GM12878 (cell line): ENCODE measurements at regions not wholly inside any gene's neighbourhood (a gene's known extent, or its start where the extent isn't known, plus 50 kb on each side); places are given as distances from the start of the nearest gene placed in this dataset.

Source experiments
- ATAC-seq: fragments of 200-7000 bp; cut with Tn5 transposase; 3 replicates; pipeline ENCODE4 v1.9.1; 2020; ENCODE audit warnings: mild to moderate bottlenecking, moderate library complexity
- BruUV-seq: library from RNA; stranded (reverse); fragments of 400-500 nt; replicated peaks from 2 replicates; lab custom pipeline; 2021; lab: Mats Ljungman, UMichigan
- CTCF ChIA-PET: fragments of 300-600 bp; sonication (Branson Sonifier 250); formaldehyde crosslinking; extraction: SDS; loops from one replicate; lab custom pipeline; 2021; ENCODE audit warnings: inconsistent platforms; lab: Yijun Ruan, JAX
- POLR2A ChIA-PET: fragments of 350-600 bp; formaldehyde crosslinking; extraction: SDS; loops from one replicate; lab custom pipeline; 2021; ENCODE audit warnings: inconsistent platforms; lab: Charles Lee
- RAD21 ChIA-PET: fragments of 300-600 bp; sonication (Branson Sonifier 250); formaldehyde crosslinking; loops from one replicate; lab custom pipeline; 2023; ENCODE audit warnings: antibody characterized with exemption; ENCODE audit not compliant: unreplicated experiment; lab: Charles Lee
- SMC1A ChIA-PET: fragments of 300-600 bp; sonication (Branson Sonifier 250); formaldehyde crosslinking; loops from one replicate; lab custom pipeline; 2023; ENCODE audit not compliant: unreplicated experiment, uncharacterized antibody; lab: Charles Lee
- DNase-seq: peaks from one replicate; pipeline ENCODE4 v3.0.0-alpha.2; 2011; ENCODE audit warnings: low read depth, low spot score
- FAIRE-seq: peaks from 3 replicates; lab custom pipeline; 2011; peaks lifted over from hg19 to GRCh38; lab: Jason Lieb, UNC
- H2AFZ ChIP-seq: 2 replicates; pipeline ENCODE4 v1.6.0; 2011; ENCODE audit warnings: low read depth, low read length, control low read depth; ENCODE audit not compliant: control insufficient read depth
- H3K27ac ChIP-seq: 2 replicates; pipeline ENCODE4 v1.5.1; 2011; ENCODE audit warnings: control low read depth; ENCODE audit not compliant: control insufficient read depth, insufficient read depth
- H3K27me3 ChIP-seq, 2 experiments: replicated peaks in 1 of 2; 2 replicates each; pipeline versions ENCODE4 v1.6.0 to v1.6.1; 2011; ENCODE audit warnings: low read length in 1 of 2; ENCODE audit not compliant: control insufficient read depth in 2 of 2, insufficient read depth in 2 of 2
- H3K36me3 ChIP-seq, 2 experiments: 2 replicates each; pipeline ENCODE4 v1.5.1; 2011; ENCODE audit warnings: low read length in 1 of 2; ENCODE audit not compliant: control insufficient read depth in 2 of 2, insufficient read depth in 2 of 2
- H3K4me1 ChIP-seq: 2 replicates; pipeline ENCODE4 v1.6.1; 2011; ENCODE audit warnings: mild to moderate bottlenecking, low read length, moderate library complexity, mixed read lengths; ENCODE audit not compliant: control insufficient read depth, insufficient read depth
- H3K4me2 ChIP-seq: 2 replicates; pipeline ENCODE4 v1.6.0; 2011; ENCODE audit warnings: control low read depth; ENCODE audit not compliant: control insufficient read depth, insufficient read depth
- H3K4me3 ChIP-seq: fragments of 200-600 bp; sonication (generic); 2 replicates; pipeline ENCODE4 v1.5.1; 2016
- H3K79me2 ChIP-seq: 2 replicates; pipeline ENCODE4 v1.6.0; 2011; ENCODE audit warnings: low read length; ENCODE audit not compliant: control insufficient read depth, insufficient read depth
- H3K9ac ChIP-seq: 2 replicates; pipeline ENCODE4 v1.8.0; 2011; ENCODE audit warnings: low read length, control low read depth, mixed read lengths; ENCODE audit not compliant: control insufficient read depth, insufficient read depth
- H3K9me3 ChIP-seq: replicated peaks from 3 replicates; pipeline ENCODE4 v1.5.1; 2011; ENCODE audit warnings: mild to moderate bottlenecking, low read length; ENCODE audit not compliant: control insufficient read depth, insufficient read depth
- H4K20me1 ChIP-seq: 2 replicates; pipeline ENCODE4 v1.6.0; 2011; ENCODE audit not compliant: control insufficient read depth, insufficient read depth
- CBX3 ChIP-seq: fragments of 200-600 bp; sonication (generic); IDR thresholded peaks from 2 replicates; pipeline ENCODE4 v1.6.1; 2016; ENCODE audit warnings: low read depth, borderline replicate concordance
- IRF4 ChIP-seq: IDR thresholded peaks from 2 replicates; pipeline ENCODE4 v1.6.1; 2011; ENCODE audit warnings: low read depth, low read length
- MLLT1 ChIP-seq: fragments of 450-650 bp; IDR thresholded peaks from 2 replicates; pipeline ENCODE4 v1.6.1; 2016; ENCODE audit warnings: mild to moderate bottlenecking
- MTA3 ChIP-seq: IDR thresholded peaks from 2 replicates; pipeline ENCODE4 v1.6.1; 2012; ENCODE audit warnings: low read length, inconsistent platforms, borderline replicate concordance
- MYB ChIP-seq: fragments of 150-350 bp; IDR thresholded peaks from 2 replicates; pipeline ENCODE4 v1.6.1; 2014; ENCODE audit warnings: mild to moderate bottlenecking, low read depth, low read length, borderline replicate concordance
- NFIC ChIP-seq: IDR thresholded peaks from 2 replicates; pipeline ENCODE4 v1.6.1; 2012; ENCODE audit warnings: low read depth, mild to moderate bottlenecking, inconsistent platforms, low read length, moderate library complexity
- PBX3 ChIP-seq: IDR thresholded peaks from 2 replicates; pipeline ENCODE4 v1.6.1; 2011; ENCODE audit warnings: mild to moderate bottlenecking, low read depth, low read length, moderate library complexity; ENCODE audit not compliant: insufficient replicate concordance
- PRDM15 ChIP-seq: fragments of 450-650 bp; formaldehyde crosslinking; IDR thresholded peaks from 2 replicates; pipeline ENCODE4 v1.4.0; 2020; ENCODE audit warnings: mild to moderate bottlenecking, moderate library complexity
- SIX5 ChIP-seq: IDR thresholded peaks from 2 replicates; pipeline ENCODE4 v1.6.1; 2011; ENCODE audit warnings: mild to moderate bottlenecking, low read depth, low read length, moderate library complexity; ENCODE audit not compliant: severe bottlenecking
- TCF12 ChIP-seq: IDR thresholded peaks from 2 replicates; pipeline ENCODE4 v1.6.1; 2011; ENCODE audit warnings: low read depth, mild to moderate bottlenecking, low read length
- WGBS: methylation state at CpG from one replicate; pipeline ENCODE4 v1.1.6; 2016; ENCODE audit warnings: low lambda C conversion rate; ENCODE audit not compliant: insufficient replicate concordance, insufficient coverage; ENCODE audit errors: missing lambda C conversion rate; 5-methylcytosine and 5-hydroxymethylcytosine counted together
- in situ Hi-C: fragments of 300-500 bp; cut with MboI; formaldehyde crosslinking; loops from 9 replicates; pipeline ENCODE4 v1.14.3; 2018; ENCODE audit warnings: mixed read lengths
- intact Hi-C: fragments of 100-400 bp; cut with micrococcal nuclease; formaldehyde crosslinking; loops from one replicate; pipeline ENCODE4 v1.14.2; 2022; ENCODE audit not compliant: unreplicated experiment

GRCh38 chr13:106372199-106373155 lies 163.0 kb downstream of the EFNB2 start (continued):
- TF ChIP-seq PRDM15 (no peak), PBX3 (no peak)

GRCh38 chr13:106371024-106371423 lies 164.4 kb downstream of the EFNB2 start:
- peaks cover 9% of the 10 kb centered on the region; the same call in 1 of the 2 replicates for H3K4me1 ChIP-seq
- POLR2A ChIA-PET = no interaction called here
- CTCF ChIA-PET = no interaction called here
- RAD21 ChIA-PET = interaction anchor here (1.4 kb wide), 1 partner anchor 11 kb away, joined by 3 read pairs; no protein-coding TSS in a partner anchor
- no peak overlapping the region for H3K27ac ChIP-seq
- no peak for ATAC-seq
- no peaks in the 10 kb centered on the region; the same call in 2 of the 3 replicates for H3K9me3 ChIP-seq
- H3K27me3 ChIP-seq = no peaks in the 10 kb centered on the region
- no peak overlapping the region for H2AFZ ChIP-seq
- FAIRE-seq = no peak
- H3K4me3 ChIP-seq = no peak overlapping the region
- no peaks in the 10 kb centered on the region for H4K20me1 ChIP-seq
- TF ChIP-seq IRF4 (no peak), CBX3 (no peak), SIX5 (no peak), MYB (no peak), TCF12 (no peak), MTA3 (no peak), MLLT1 (no peak), NFIC (no peak)
- SMC1A ChIA-PET = interaction anchor here (1.6 to 4.0 kb wide), 3 partner anchors 8 to 21 kb away, joined by 3 to 22 read pairs (median 6); no protein-coding TSS in a partner anchor
- H3K79me2 ChIP-seq = no peaks in the 10 kb centered on the region
- BruUV-seq = no TSS peak
- H3K36me3 ChIP-seq = no peaks in the 10 kb centered on the region
- WGBS = 56% methylated on average over 5 of the region's 5 CpGs
- in situ Hi-C loops (no loop called here), intact Hi-C loops (loop anchor here (10.0 kb wide), 1 partner anchor 164 kb away; the partner anchor contains the start of gene EFNB2)
- no peak overlapping the region for H3K9ac ChIP-seq
- H3K4me2 ChIP-seq = no peak overlapping the region
- DNase-seq = no peak
